ENCODE measurements at regions not wholly inside any gene's neighbourhood (a gene's known extent, or its start where the extent isn't known, plus 50 kb on each side); places are given as distances from the start of the nearest gene placed in this dataset.
"Not testable (repeated sequence)": the region's sequence is repeated elsewhere in the genome, so short reads cannot be mapped to it uniquely, and the experiment has no call there.

- WGBS: 75% methylated on average over 1 of the region's 1 CpG
- H3K9me3 ChIP-seq (ENCODE audit: control insufficient read depth in 4 of 4, low read length in 3 of 4): no peaks in the 10 kb centered on the region
These were observed 528.8 kb downstream of the STK39 start for GRCh38 chr2:167718560-167718959.

GRCh38 chr2:167715932-167716331 is 531.5 kb downstream of the STK39 start:
- Histone ChIP-seq H3K36me3 (ENCODE audit: control insufficient read depth in 4 of 4, insufficient read depth in 3 of 4, low read depth in 1 of 4, low read length in 3 of 4) (no peaks in the 10 kb centered on the region), H3K9me3 (ENCODE audit: control insufficient read depth in 4 of 4, low read length in 3 of 4) (no peaks in the 10 kb centered on the region), H3K27me3 (ENCODE audit: control insufficient read depth in 4 of 4, insufficient read depth in 4 of 4, low read length in 3 of 4) (no peaks in the 10 kb centered on the region), H3K9ac (ENCODE audit: low read depth in 1 of 2, low read length in 2 of 2) (no peak overlapping the region), H3K4me1 (ENCODE audit: control insufficient read depth in 4 of 4, insufficient read depth in 4 of 4, low read length in 3 of 4) (peaks cover 0 to 6% (median under 1%) of the 10 kb centered on the region in 4 donors), H3K27ac (ENCODE audit: low read depth in 1 of 2, low read length in 2 of 2) (no peak overlapping the region), H3K4me3 (ENCODE audit: low read depth in 1 of 3, low read length in 3 of 3) (no peak overlapping the region)
- no peak for DNase-seq (ENCODE audit: low spot score)
- 86% methylated on average over 29 of the region's 29 CpGs for WGBS
- no peak for TF ChIP-seq CTCF (IDR thresholded peaks at IDR 0.05; ENCODE audit: low read depth, low read length, missing input control)
- no peak for TF ChIP-seq REST (IDR thresholded peaks at IDR 0.05)
- TF ChIP-seq EGR1 (IDR thresholded peaks at IDR 0.05; ENCODE audit: low read depth in 2 of 2): no peak
- TF ChIP-seq HNF4G (IDR thresholded peaks at IDR 0.05): no peak
- TF ChIP-seq ZBTB33 (IDR thresholded peaks at IDR 0.05): no peak
- no peak for TF ChIP-seq SP1 (IDR thresholded peaks at IDR 0.05)
- TF ChIP-seq FOXA2 (IDR thresholded peaks at IDR 0.05): no peak
- TF ChIP-seq FOXA1 (IDR thresholded peaks at IDR 0.05): no peak
- TF ChIP-seq RXRA (IDR thresholded peaks at IDR 0.05): no peak
- TF ChIP-seq JUND (IDR thresholded peaks at IDR 0.05): no peak
- TF ChIP-seq GABPA (IDR thresholded peaks at IDR 0.05 in 1 of 2, conservative IDR thresholded peaks at IDR 0.05 in 1 of 2): no peak
- no peak for TF ChIP-seq ATF3 (IDR thresholded peaks at IDR 0.05)
- TF ChIP-seq HNF4A (conservative IDR thresholded peaks at IDR 0.05): no peak
- TF ChIP-seq NR2F2 (IDR thresholded peaks at IDR 0.05): no peak

More at GRCh38 chr2:167718560-167718959, 528.8 kb downstream of the STK39 start:
- no peak overlapping the region for H3K27ac ChIP-seq (ENCODE audit: low read depth in 1 of 2, low read length in 2 of 2)
- peak; percentile 29 for TF ChIP-seq HNF4G (IDR thresholded peaks at IDR 0.05)
- TF ChIP-seq REST (IDR thresholded peaks at IDR 0.05): no peak
- peak; percentile 69 to 99 for TF ChIP-seq RXRA (IDR thresholded peaks at IDR 0.05)
- peak in 1 of 2 donors; percentile 58 for TF ChIP-seq RAD21 (IDR thresholded peaks at IDR 0.05)
- TF ChIP-seq TAF1 (conservative IDR thresholded peaks at IDR 0.05): no peak
- TF ChIP-seq SP1 (IDR thresholded peaks at IDR 0.05): peak; percentile 73
- TF ChIP-seq ATF3 (IDR thresholded peaks at IDR 0.05): peak; percentile 35
- peak; percentile 17 to 80 for TF ChIP-seq HNF4A (conservative IDR thresholded peaks at IDR 0.05)
- TF ChIP-seq NR2F2 (IDR thresholded peaks at IDR 0.05): peak; percentile 77
- TF ChIP-seq EGR1 (IDR thresholded peaks at IDR 0.05; ENCODE audit: low read depth in 2 of 2): no peak
- no peak for DNase-seq (ENCODE audit: low spot score)
- H3K4me3 ChIP-seq (ENCODE audit: low read depth in 1 of 3, low read length in 3 of 3): no peak overlapping the region
- no peak overlapping the region for H3K9ac ChIP-seq (ENCODE audit: low read depth in 1 of 2, low read length in 2 of 2)
- no peaks in the 10 kb centered on the region for H3K27me3 ChIP-seq (ENCODE audit: control insufficient read depth in 4 of 4, insufficient read depth in 4 of 4, low read length in 3 of 4)
- peaks cover 0 to 6% (median under 1%) of the 10 kb centered on the region in 4 donors for H3K4me1 ChIP-seq (ENCODE audit: control insufficient read depth in 4 of 4, insufficient read depth in 4 of 4, low read length in 3 of 4)
- no peaks in the 10 kb centered on the region for H3K36me3 ChIP-seq (ENCODE audit: control insufficient read depth in 4 of 4, insufficient read depth in 3 of 4, low read depth in 1 of 4, low read length in 3 of 4)

- not testable (repeated sequence) for H3K4me1 ChIP-seq (ENCODE audit: control insufficient read depth in 4 of 4, insufficient read depth in 4 of 4, low read length in 3 of 4); H3K27ac ChIP-seq (ENCODE audit: low read depth in 1 of 2, low read length in 2 of 2); H3K27me3 ChIP-seq (ENCODE audit: control insufficient read depth in 4 of 4, insufficient read depth in 4 of 4, low read length in 3 of 4); DNase-seq (ENCODE audit: low spot score); H3K36me3 ChIP-seq (ENCODE audit: control insufficient read depth in 4 of 4, insufficient read depth in 3 of 4, low read depth in 1 of 4, low read length in 3 of 4); H3K9ac ChIP-seq (ENCODE audit: low read depth in 1 of 2, low read length in 2 of 2); H3K9me3 ChIP-seq (ENCODE audit: control insufficient read depth in 4 of 4, low read length in 3 of 4); H3K4me3 ChIP-seq (ENCODE audit: low read depth in 1 of 3, low read length in 3 of 3)
- WGBS: 94% methylated on average over 4 of the region's 4 CpGs
These were observed 531.9 kb downstream of the STK39 start for GRCh38 chr2:167715498-167715897.
